T-helper 1 cell (primary cell): ENCODE measurements at regions not wholly inside any gene's neighbourhood (a gene's known extent, or its start where the extent isn't known, plus 50 kb on each side); places are given as distances from the start of the nearest gene placed in this dataset.

ENCODE experiments used
- DNase-seq, 5 donors: peaks; one replicate each; pipeline ENCODE4 v3.0.0-alpha.2; 2012 to 2020

GRCh38 chr2:116645155-116645554 lies 1169.3 kb upstream of the DDX18 start:
- DNase-seq = no peak

- no peak for DNase-seq
These were observed 1145.8 kb upstream of the DDX18 start for GRCh38 chr2:116668691-116669090.

GRCh38 chr2:116669782-116670181 lies 1144.7 kb upstream of the DDX18 start:
- no peak for DNase-seq

- no peak for DNase-seq
These were observed 1140.3 kb upstream of the DDX18 start for GRCh38 chr2:116674188-116674587.

GRCh38 chr2:116676776-116677175 lies 1137.7 kb upstream of the DDX18 start:
- DNase-seq = no peak

- DNase-seq = no peak
These were observed 1134.1 kb upstream of the DDX18 start for GRCh38 chr2:116680256-116680936.

- DNase-seq = no peak
These were observed 1127.1 kb upstream of the DDX18 start for GRCh38 chr2:116687371-116687770.

- no peak for DNase-seq
These were observed 1121.5 kb upstream of the DDX18 start for GRCh38 chr2:116692988-116693387.

GRCh38 chr2:116696223-116696622 lies 1118.3 kb upstream of the DDX18 start:
- DNase-seq = no peak

- DNase-seq = no peak
These were observed 1117.6 kb upstream of the DDX18 start for GRCh38 chr2:116696903-116697302.

GRCh38 chr2:116706396-116706795 lies 1108.1 kb upstream of the DDX18 start:
- DNase-seq = no peak

- no peak for DNase-seq
These were observed 1098.5 kb upstream of the DDX18 start for GRCh38 chr2:116716038-116716437.

- DNase-seq = no peak
These were observed 1098.0 kb upstream of the DDX18 start for GRCh38 chr2:116716444-116716843.

GRCh38 chr2:116717832-116718231 lies 1096.7 kb upstream of the DDX18 start:
- DNase-seq = no peak

- no peak for DNase-seq
These were observed 1096.0 kb upstream of the DDX18 start for GRCh38 chr2:116718451-116718850.

- DNase-seq = no peak
These were observed 1094.7 kb upstream of the DDX18 start for GRCh38 chr2:116719836-116720235.

- no peak for DNase-seq
These were observed 1089.9 kb upstream of the DDX18 start for GRCh38 chr2:116724550-116724949.

- DNase-seq = no peak
These were observed 1082.2 kb upstream of the DDX18 start for GRCh38 chr2:116732322-116732721.

- DNase-seq = no peak
These were observed 1080.8 kb upstream of the DDX18 start for GRCh38 chr2:116733699-116734098.

- no peak for DNase-seq
These were observed 1076.5 kb upstream of the DDX18 start for GRCh38 chr2:116737951-116738350.

GRCh38 chr2:116747103-116747502 lies 1067.4 kb upstream of the DDX18 start:
- DNase-seq = no peak

GRCh38 chr2:116749994-116750393 lies 1064.5 kb upstream of the DDX18 start:
- DNase-seq = no peak

- no peak for DNase-seq
These were observed 1060.0 kb upstream of the DDX18 start for GRCh38 chr2:116754381-116755101.

GRCh38 chr2:116761864-116762263 lies 1052.6 kb upstream of the DDX18 start:
- no peak for DNase-seq

GRCh38 chr2:116769514-116769913 lies 1045.0 kb upstream of the DDX18 start:
- no peak for DNase-seq
